ENCODE measurements at regions not wholly inside any gene's neighbourhood (a gene's known extent, or its start where the extent isn't known, plus 50 kb on each side); places are given as distances from the start of the nearest gene placed in this dataset.

DNA sequence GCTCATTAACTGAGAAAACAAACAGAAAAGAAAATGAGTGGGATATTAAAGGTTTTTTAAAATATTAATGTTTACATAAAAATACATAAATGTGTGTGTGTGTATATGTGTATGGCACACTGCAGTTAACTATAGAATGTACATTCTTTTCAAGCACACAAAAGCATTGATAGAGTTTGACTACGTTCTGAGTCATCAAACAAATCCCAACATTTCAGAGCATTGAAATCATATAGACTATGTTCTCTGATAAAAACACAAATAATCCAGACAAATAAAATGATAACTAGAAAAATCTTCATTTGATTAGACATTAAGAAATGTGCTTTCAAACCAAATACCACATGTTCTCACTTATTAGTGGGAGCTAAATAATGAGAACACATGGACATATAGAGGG, 84.3 kb upstream of the CELF4 start:
- H3K4me3 ChIP-seq (ENCODE audit: low read depth, low read length) = no peak overlapping the region
- DNase-seq (ENCODE audit: low read depth) = no peak
- TF ChIP-seq, protein P1, sequence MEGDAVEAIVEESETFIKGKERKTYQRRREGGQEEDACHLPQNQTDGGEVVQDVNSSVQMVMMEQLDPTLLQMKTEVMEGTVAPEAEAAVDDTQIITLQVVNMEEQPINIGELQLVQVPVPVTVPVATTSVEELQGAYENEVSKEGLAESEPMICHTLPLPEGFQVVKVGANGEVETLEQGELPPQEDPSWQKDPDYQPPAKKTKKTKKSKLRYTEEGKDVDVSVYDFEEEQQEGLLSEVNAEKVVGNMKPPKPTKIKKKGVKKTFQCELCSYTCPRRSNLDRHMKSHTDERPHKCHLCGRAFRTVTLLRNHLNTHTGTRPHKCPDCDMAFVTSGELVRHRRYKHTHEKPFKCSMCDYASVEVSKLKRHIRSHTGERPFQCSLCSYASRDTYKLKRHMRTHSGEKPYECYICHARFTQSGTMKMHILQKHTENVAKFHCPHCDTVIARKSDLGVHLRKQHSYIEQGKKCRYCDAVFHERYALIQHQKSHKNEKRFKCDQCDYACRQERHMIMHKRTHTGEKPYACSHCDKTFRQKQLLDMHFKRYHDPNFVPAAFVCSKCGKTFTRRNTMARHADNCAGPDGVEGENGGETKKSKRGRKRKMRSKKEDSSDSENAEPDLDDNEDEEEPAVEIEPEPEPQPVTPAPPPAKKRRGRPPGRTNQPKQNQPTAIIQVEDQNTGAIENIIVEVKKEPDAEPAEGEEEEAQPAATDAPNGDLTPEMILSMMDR (conservative IDR thresholded peaks at IDR 0.05; ENCODE audit: low read depth, low read length) = no peak

DNA sequence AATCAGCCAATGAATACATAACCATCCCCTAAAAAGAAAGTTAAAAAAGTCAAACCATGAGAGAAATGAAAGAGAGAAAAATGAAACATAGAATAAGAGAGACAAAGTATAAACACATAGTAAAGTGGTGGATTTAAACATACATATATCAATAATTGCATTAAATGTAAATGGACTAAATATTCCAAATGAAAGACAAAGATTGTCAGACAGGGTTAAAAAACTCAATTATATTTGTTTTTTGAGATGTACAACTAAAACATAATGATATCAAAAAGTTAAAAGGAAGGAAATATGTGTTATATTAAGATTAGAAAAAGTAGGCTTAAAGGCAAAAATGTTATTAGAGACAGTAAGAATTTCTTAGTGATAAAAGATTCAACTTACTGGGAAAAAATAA, 83.8 kb upstream of the CELF4 start:
- TF ChIP-seq, protein P1 (conservative IDR thresholded peaks at IDR 0.05; ENCODE audit: low read depth, low read length) = no peak
- no peak for DNase-seq (ENCODE audit: low read depth)
- H3K4me3 ChIP-seq (ENCODE audit: low read depth, low read length) = no peak overlapping the region

DNA sequence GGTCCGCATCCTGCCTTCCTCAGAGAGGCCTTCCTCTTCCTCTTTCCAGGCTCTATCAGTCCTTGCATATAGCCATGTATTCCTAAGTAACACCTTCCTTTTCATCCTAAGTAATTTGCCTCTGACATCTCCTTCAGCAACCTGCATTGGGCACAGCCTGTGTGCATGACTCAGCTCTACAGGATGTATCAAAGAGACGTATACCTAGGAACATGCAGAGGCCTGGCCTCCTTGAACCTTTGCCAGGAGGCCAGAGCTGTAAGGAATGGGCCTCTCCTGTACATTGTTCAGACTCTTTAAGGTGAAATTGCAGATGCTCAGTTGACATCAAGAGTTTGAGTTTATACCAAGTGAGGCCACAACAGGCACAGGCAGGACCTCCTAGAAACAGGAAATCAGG, 76.0 kb upstream of the CELF4 start:
- TF ChIP-seq, protein P1 (conservative IDR thresholded peaks at IDR 0.05; ENCODE audit: low read depth, low read length) = no peak
- DNase-seq (ENCODE audit: low read depth) = no peak
- no peak overlapping the region for H3K4me3 ChIP-seq (ENCODE audit: low read depth, low read length)

DNA sequence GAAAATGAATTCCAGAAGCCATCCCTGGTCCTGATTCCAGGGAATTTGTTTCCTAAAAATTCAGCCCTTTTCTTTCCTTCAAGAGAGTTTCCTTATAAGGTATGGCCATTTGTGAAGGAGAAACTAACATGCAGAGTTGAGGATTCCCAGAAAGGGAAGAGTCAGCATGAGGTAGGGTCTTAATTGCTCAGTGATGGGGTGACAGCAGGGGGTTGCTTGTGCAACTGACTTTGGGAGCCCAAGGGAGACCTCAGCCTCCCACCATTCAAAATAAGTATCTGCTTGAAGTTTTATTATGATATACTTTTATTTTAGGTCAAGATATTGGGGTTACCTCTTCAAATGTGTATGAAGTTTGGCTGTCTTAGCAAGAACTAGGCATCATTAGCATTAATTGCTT, 74.9 kb upstream of the CELF4 start:
- TF ChIP-seq, protein P1 (conservative IDR thresholded peaks at IDR 0.05; ENCODE audit: low read depth, low read length) = no peak
- H3K4me3 ChIP-seq (ENCODE audit: low read depth, low read length) = no peak overlapping the region
- DNase-seq (ENCODE audit: low read depth) = no peak

- DNase-seq (ENCODE audit: low read depth) = no peak
- TF ChIP-seq, protein P1 (conservative IDR thresholded peaks at IDR 0.05; ENCODE audit: low read depth, low read length) = no peak
- no peak overlapping the region for H3K4me3 ChIP-seq (ENCODE audit: low read depth, low read length)
These were observed 74.2 kb upstream of the CELF4 start for GRCh38 chr18:37639846-37640245.

GRCh38 chr18:37637478-37637850, 71.9 kb upstream of the CELF4 start:
- no peak for DNase-seq (ENCODE audit: low read depth)
- no peak overlapping the region for H3K4me3 ChIP-seq (ENCODE audit: low read depth, low read length)
- TF ChIP-seq, protein P1 (conservative IDR thresholded peaks at IDR 0.05; ENCODE audit: low read depth, low read length) = no peak

DNA sequence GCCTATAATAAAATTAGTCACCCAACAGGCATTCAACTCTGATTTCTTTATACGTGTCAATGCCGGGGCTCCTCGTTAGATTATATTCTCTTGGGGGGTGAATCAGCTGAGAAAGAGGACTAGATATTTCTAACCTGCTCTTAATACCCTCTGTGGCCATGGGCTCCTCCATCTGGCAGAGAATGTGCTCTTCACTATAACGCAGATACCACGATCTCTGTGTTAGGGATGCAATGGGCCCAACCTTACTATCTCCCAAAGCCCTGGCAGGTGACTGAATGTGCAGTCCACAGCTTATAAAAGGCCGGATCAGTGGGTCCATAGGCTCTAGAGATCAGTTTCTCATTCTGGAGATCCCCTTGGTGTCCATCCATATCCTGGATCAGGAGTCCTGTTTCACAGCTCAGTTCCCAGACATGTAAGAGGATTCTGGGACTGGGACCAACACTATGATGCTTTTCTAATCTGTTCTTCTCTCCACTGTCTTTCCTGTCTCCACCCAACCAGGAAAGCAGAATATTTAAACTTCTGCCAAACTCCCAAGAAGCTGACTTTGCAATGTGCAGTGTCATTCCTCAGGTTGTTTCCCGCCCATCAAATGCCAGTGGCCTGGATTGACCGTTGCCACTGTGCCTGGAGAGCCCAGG, 71.4 kb upstream of the CELF4 start:
- no peak overlapping the region for H3K4me3 ChIP-seq (ENCODE audit: low read depth, low read length)
- TF ChIP-seq, protein P1 (conservative IDR thresholded peaks at IDR 0.05; ENCODE audit: low read depth, low read length) = no peak
- DNase-seq (ENCODE audit: low read depth) = no peak
